Small intestine (tissue), 7 donors: ENCODE measurements at regions not wholly inside any gene's neighbourhood (a gene's known extent, or its start where the extent isn't known, plus 50 kb on each side); places are given as distances from the start of the nearest gene placed in this dataset.

Experiments used
- DNase-seq, 2 donors: peaks; one replicate each; pipeline versions ENCODE4 v3.0.0 to v3.0.0-alpha.2; 2013
- FAIRE-seq: peaks from 2 replicates; lab custom pipeline; 2012; peaks lifted over from hg19 to GRCh38; lab: Jason Lieb, UNC
- H3K27ac ChIP-seq, 3 donors: one replicate each; pipeline ENCODE4 v1.5.1; 2013; ENCODE audit warnings: low read length in 2 of 3, mild to moderate bottlenecking in 2 of 3, control low read depth in 1 of 3, inconsistent platforms in 1 of 3, low read depth in 1 of 3, moderate library complexity in 1 of 3
- H3K27me3 ChIP-seq, 3 donors: one replicate each; pipeline ENCODE4 v1.6.1; 2013; ENCODE audit warnings: low read length in 3 of 3, inconsistent platforms in 1 of 3; ENCODE audit not compliant: control insufficient read depth in 3 of 3, insufficient read depth in 3 of 3
- H3K36me3 ChIP-seq, 3 donors: one replicate each; pipeline ENCODE4 v1.6.1; 2013; ENCODE audit warnings: low read length in 3 of 3, inconsistent platforms in 1 of 3, low read depth in 1 of 3, mild to moderate bottlenecking in 1 of 3, moderate library complexity in 1 of 3; ENCODE audit not compliant: control insufficient read depth in 3 of 3, insufficient read depth in 2 of 3
- H3K4me1 ChIP-seq, 3 donors: one replicate each; pipeline ENCODE4 v1.6.1; 2013; ENCODE audit warnings: low read length in 2 of 3, inconsistent platforms in 1 of 3, low read depth in 1 of 3, mild to moderate bottlenecking in 1 of 3, moderate library complexity in 1 of 3; ENCODE audit not compliant: control insufficient read depth in 3 of 3, insufficient read depth in 2 of 3
- H3K4me3 ChIP-seq, 3 donors: one replicate each; pipeline ENCODE4 v1.5.1; 2013; ENCODE audit warnings: low read length in 3 of 3, control low read depth in 1 of 3, inconsistent platforms in 1 of 3, low read depth in 1 of 3, mild to moderate bottlenecking in 1 of 3, moderate library complexity in 1 of 3
- H3K9me3 ChIP-seq, 2 donors: one replicate each; pipeline ENCODE4 v1.6.1; 2013; ENCODE audit warnings: low read depth in 1 of 2, low read length in 1 of 2; ENCODE audit not compliant: control insufficient read depth in 2 of 2, insufficient read depth in 1 of 2
- WGBS, 3 donors: extraction: QIAGEN DNeasy Blood & Tissue Kit; methylation state at CpG; one replicate each; pipeline ENCODE4 v1.1.7; 2013; 5-methylcytosine and 5-hydroxymethylcytosine counted together
- donor health status: healthy with polysubstance abuse.
- donor health status: control.
- donor health status: control.
- donor health status: Bipolar disorder and iron deficiency.
- donor health status: healthy.

DNA sequence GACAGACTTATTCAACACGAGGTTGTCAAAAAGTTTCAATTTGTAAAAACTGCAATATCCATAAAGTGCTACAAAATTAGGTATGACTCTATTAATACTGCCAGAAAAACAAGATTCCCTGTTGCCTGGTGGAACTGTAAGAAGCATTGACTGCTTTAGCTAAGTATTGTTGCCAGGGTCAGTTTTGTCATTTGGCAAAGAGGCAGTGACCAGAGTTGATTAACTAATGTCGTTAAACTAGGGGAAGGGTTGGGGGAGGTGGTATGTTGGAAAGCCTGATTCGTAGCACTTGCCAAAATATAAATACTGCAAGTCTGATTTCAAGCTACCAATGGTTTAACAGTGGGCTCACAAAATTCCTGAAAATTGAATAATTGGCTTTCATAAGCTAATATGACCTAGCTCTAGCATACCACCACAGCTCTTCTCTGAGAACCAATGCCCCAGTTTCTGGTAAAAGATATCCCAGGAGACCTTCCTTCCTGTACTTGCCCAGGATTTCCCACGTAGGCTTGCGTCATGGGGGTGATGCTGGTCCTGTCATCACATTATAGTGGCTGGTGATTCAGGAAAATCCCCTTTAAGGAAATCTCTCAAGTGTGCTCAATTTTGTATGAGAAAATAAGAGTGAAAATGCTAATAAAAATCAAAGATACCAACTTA lies 266.4 kb upstream of the TBC1D5 start:
- no peaks in the 10 kb centered on the region for H3K27me3 ChIP-seq
- no peak overlapping the region for H3K4me3 ChIP-seq
- DNase-seq: no peak
- H3K4me1 ChIP-seq: no peaks in the 10 kb centered on the region
- H3K36me3 ChIP-seq: no peaks in the 10 kb centered on the region
- no peak overlapping the region for H3K27ac ChIP-seq
- H3K9me3 ChIP-seq: no peaks in the 10 kb centered on the region
- WGBS, 3 donors: 65 to 81% (median 79%) methylated on average over 5 of the region's 5 CpGs
- FAIRE-seq: no peak

DNA sequence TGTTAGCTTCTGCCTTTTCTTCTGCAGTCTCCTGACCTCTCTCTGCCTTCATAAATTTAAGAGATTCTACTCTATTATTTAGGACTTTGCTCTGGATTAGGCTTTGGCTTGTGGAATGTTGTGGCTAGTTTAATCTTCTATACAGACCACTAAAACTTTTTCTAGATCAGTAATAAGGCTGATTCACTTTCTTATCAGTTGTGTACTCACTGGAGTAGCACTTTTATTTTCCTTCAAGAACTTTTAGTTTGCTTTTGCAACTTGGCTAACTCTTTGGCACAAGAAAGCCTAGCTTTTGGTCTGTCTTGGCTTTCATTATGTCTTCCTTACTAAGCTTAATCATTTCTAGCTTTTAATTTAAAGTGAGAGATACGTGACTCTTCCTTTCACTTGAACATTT lies 265.5 kb upstream of the TBC1D5 start:
- FAIRE-seq (no peak), DNase-seq (no peak)
- no peaks in the 10 kb centered on the region for H3K36me3 ChIP-seq
- H3K4me3 ChIP-seq: no peak overlapping the region
- no peaks in the 10 kb centered on the region for H3K9me3 ChIP-seq
- no peaks in the 10 kb centered on the region for H3K27me3 ChIP-seq
- WGBS, 3 donors: 71 to 79% (median 73%) methylated on average over 1 of the region's 1 CpG
- no peaks in the 10 kb centered on the region for H3K4me1 ChIP-seq
- H3K27ac ChIP-seq: no peak overlapping the region

DNA sequence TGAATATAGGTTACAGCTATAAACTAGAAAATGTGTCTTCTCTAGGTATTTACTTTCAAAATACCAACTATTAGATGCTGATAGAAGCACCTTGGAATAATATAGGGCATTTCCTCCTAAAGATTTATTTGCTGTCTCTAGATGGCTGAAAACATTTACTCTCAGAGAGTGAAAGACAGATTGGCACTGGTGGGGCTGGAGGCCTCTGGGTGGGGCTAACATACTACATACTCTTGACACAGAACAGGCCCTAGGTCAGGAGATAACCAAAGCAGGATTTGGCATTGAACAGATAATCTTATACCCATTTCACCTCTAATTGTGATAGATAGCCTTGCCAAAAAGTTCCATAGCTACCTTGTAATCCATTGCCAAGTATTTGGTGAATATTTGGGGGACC lies 253.3 kb upstream of the TBC1D5 start:
- Histone ChIP-seq H3K27me3 (no peaks in the 10 kb centered on the region), H3K4me3 (no peak overlapping the region), H3K27ac (no peak overlapping the region), H3K36me3 (no peaks in the 10 kb centered on the region), H3K9me3 (no peaks in the 10 kb centered on the region), H3K4me1 (no peaks in the 10 kb centered on the region)
- DNase-seq (no peak), FAIRE-seq (no peak)

DNA sequence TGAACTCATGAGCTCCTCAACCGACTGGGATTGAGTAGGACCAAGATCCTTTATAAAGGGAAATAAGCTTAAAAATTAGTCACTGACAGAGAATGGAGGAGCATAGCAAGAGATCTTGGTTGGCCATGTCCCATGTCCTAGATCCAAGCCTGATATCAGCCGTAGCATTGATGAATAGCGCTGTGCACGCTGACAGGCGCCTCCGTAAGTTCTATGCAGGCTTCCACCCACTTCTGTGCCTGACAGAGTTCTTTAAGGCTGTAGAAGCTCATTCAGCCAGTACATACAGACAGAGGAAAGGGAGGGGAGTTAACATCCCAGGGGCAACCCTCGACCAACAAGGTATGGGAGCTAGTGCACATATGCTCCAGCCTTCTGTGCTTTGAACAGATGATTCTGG lies 251.7 kb upstream of the TBC1D5 start:
- Histone ChIP-seq H3K9me3 (no peaks in the 10 kb centered on the region), H3K27me3 (no peaks in the 10 kb centered on the region), H3K4me1 (no peaks in the 10 kb centered on the region), H3K36me3 (no peaks in the 10 kb centered on the region), H3K4me3 (no peak overlapping the region), H3K27ac (no peak overlapping the region)
- FAIRE-seq (no peak), DNase-seq (no peak)
- 80 to 86% (median 86%) methylated on average over 7 of the region's 7 CpGs for WGBS, 3 donors

DNA sequence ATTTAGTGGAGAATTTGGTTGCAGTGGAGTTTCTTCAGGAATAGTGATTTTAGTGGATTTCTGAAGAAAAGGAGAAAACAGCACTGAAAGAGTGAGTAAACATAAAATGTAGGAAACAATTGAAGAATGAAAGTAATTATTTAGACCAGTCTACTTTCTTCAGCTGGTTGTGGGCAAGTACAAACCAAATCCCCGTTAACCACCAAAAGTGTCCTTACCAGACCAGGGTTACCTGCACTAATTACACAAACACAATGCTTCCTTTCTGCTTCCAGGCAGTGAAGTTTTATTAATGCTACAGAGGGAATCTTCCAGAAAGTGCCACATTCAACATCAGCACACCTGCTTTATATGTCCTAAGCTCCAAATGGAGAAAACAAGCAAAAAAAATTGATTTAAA lies 248.0 kb upstream of the TBC1D5 start:
- Histone ChIP-seq H3K36me3 (no peaks in the 10 kb centered on the region), H3K9me3 (no peaks in the 10 kb centered on the region)
- FAIRE-seq: no peak

DNA sequence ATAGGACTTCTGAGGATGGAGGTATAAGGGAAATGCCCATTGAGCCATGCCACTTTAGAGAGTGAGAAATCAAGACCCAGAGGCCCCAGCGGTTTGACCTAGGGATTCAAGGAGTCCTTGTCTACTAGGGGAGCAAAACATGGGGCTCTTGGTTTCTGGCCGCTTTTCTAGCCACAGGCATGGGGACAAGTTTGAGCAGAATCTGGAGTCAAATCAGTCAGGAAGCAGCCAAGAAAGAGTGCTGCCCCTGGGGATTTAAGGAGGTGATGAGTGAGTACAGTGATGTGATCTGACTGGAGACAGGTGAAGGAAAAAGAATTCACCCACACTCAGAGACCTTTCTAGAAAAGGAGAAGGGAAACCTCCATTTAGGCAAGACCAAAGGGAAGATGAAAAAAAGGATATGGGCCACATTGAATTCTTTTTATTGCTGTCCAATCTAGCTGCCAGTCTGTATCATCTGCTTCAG lies 244.0 kb upstream of the TBC1D5 start:
- H3K4me3 ChIP-seq: no peak overlapping the region
- H3K9me3 ChIP-seq: no peaks in the 10 kb centered on the region
- DNase-seq (no peak), FAIRE-seq (no peak)
- H3K36me3 ChIP-seq: no peaks in the 10 kb centered on the region
- 72 to 88% (median 72%) methylated on average over 2 of the region's 2 CpGs for WGBS, 3 donors
- H3K27ac ChIP-seq: no peak overlapping the region
- H3K27me3 ChIP-seq: peaks cover 0 to 3% (median 0%) of the 10 kb centered on the region in 3 donors
- no peaks in the 10 kb centered on the region for H3K4me1 ChIP-seq

More for the DNA sequence above, 248.0 kb upstream of the TBC1D5 start:
- no peak overlapping the region for H3K27ac ChIP-seq
- no peak for DNase-seq
- no peaks in the 10 kb centered on the region for H3K4me1 ChIP-seq
- no peak overlapping the region for H3K4me3 ChIP-seq
- WGBS, 3 donors: 93 to 96% (median 94%) methylated on average over 1 of the region's 1 CpG
- H3K27me3 ChIP-seq: no peaks in the 10 kb centered on the region

DNA sequence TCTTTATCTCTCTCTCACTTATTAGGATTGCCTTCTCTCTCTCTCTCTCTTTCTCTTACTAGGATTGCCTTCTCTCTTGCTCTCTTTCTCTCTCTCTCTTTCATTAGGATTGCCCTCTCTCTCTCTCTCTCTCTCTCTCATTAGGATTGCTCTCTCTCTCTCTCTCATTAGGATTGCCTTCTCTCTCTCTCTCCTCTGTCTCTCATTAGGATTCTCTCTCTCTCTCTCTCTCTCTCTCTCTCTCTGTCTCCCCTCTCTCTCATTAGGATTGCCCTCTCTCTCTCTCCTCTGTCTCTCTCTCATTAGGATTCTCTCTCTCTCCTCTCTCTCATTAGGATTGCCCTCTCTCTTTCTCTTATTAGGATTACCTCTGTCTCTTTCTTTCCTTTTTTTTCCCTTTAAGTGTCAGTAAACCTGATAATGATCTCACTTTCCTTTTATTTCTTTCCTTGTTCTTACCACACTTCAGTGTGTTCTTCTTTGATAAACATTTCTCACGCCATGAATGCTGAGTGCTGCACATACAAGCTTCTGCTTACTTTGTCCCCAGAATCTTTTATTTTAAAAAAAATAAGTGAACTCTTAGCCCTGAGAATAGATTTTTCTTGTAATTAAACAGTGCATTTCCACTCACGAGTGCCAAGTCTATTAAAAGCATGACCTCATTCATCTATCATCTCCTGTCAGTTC lies 243.4 kb upstream of the TBC1D5 start:
- no peaks in the 10 kb centered on the region for H3K9me3 ChIP-seq
- peaks cover 0 to 3% (median 0%) of the 10 kb centered on the region in 3 donors for H3K27me3 ChIP-seq
- no peaks in the 10 kb centered on the region for H3K4me1 ChIP-seq
- 31 to 46% (median 38%) methylated on average over 2 of the region's 2 CpGs for WGBS, 3 donors
- no peak overlapping the region for H3K4me3 ChIP-seq
- no peaks in the 10 kb centered on the region for H3K36me3 ChIP-seq
- H3K27ac ChIP-seq: no peak overlapping the region
- FAIRE-seq (no peak), DNase-seq (no peak)

DNA sequence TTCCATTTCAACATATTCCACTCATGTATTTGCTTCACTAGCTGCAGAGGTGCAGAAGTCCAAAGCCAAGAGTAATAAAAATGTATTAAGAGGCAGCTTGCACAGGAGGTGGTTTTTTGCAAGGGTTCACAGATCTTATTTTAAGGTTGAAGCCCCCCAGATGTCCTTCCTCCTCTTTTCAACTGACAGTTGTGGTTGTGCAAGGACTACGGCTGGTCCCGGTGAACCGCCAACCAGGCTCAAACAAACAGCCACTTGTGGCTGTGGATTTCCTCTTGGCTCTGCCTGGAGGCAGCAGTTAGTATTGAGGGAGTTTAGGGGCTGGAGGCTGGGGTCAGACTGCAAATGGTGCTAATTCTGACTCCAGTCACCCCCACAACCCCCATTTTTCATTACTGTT lies 240.7 kb upstream of the TBC1D5 start:
- 56 to 87% (median 61%) methylated on average over 3 of the region's 3 CpGs for whole genome bisulfite sequencing, 3 donors
- FAIRE-seq (no peak), DNase-seq (no peak)
- Histone ChIP-seq H3K9me3 (no peaks in the 10 kb centered on the region), H3K4me1 (no peaks in the 10 kb centered on the region), H3K27me3 (peaks cover 0 to 3% (median 0%) of the 10 kb centered on the region in 3 donors), H3K27ac (no peak overlapping the region), H3K4me3 (no peak overlapping the region), H3K36me3 (no peaks in the 10 kb centered on the region)
